ENCODE measurements at regions not wholly inside any gene's neighbourhood (a gene's known extent, or its start where the extent isn't known, plus 50 kb on each side); places are given as distances from the start of the nearest gene placed in this dataset.

GRCh38 chrX:43500246-43500645 is 155.9 kb upstream of the MAOA start:
- TF ChIP-seq POLR2A (IDR thresholded peaks at IDR 0.05; ENCODE audit: low read depth, low read length) (no peak), POLR2AphosphoS5 (IDR thresholded peaks at IDR 0.05; ENCODE audit: low read depth, low read length) (no peak), PAX5 (IDR thresholded peaks at IDR 0.05; ENCODE audit: insufficient read depth, low read length, severe bottlenecking) (no peak), POU2F2 (IDR thresholded peaks at IDR 0.05; ENCODE audit: low read depth, low read length) (no peak), TAF1 (IDR thresholded peaks at IDR 0.05; ENCODE audit: low read depth, low read length) (no peak), SPI1 (IDR thresholded peaks at IDR 0.05; ENCODE audit: low read depth, low read length) (no peak)
- no peak for FAIRE-seq
- DNase-seq (ENCODE audit: insufficient read length, low spot score) = no peak

- DNase-seq (ENCODE audit: insufficient read length, low spot score) = no peak
- TF ChIP-seq POLR2A (IDR thresholded peaks at IDR 0.05; ENCODE audit: low read depth, low read length) (no peak), POU2F2 (IDR thresholded peaks at IDR 0.05; ENCODE audit: low read depth, low read length) (no peak), SPI1 (IDR thresholded peaks at IDR 0.05; ENCODE audit: low read depth, low read length) (no peak)
- FAIRE-seq = no peak
These were observed 155.0 kb upstream of the MAOA start for GRCh38 chrX:43500996-43501694.

GRCh38 chrX:43504394-43504793 is 151.7 kb upstream of the MAOA start:
- TF ChIP-seq POLR2A (IDR thresholded peaks at IDR 0.05; ENCODE audit: low read depth, low read length) (no peak), POU2F2 (IDR thresholded peaks at IDR 0.05; ENCODE audit: low read depth, low read length) (no peak), TAF1 (IDR thresholded peaks at IDR 0.05; ENCODE audit: low read depth, low read length) (no peak), POLR2AphosphoS5 (IDR thresholded peaks at IDR 0.05; ENCODE audit: low read depth, low read length) (no peak), SPI1 (IDR thresholded peaks at IDR 0.05; ENCODE audit: low read depth, low read length) (no peak), PAX5 (IDR thresholded peaks at IDR 0.05; ENCODE audit: insufficient read depth, low read length, severe bottlenecking) (no peak)
- DNase-seq (ENCODE audit: insufficient read length, low spot score) (no peak), FAIRE-seq (no peak)

GRCh38 chrX:43505769-43506168 is 150.3 kb upstream of the MAOA start:
- FAIRE-seq = no peak
- TF ChIP-seq POU2F2 (IDR thresholded peaks at IDR 0.05; ENCODE audit: low read depth, low read length) (no peak), POLR2AphosphoS5 (IDR thresholded peaks at IDR 0.05; ENCODE audit: low read depth, low read length) (no peak), SPI1 (IDR thresholded peaks at IDR 0.05; ENCODE audit: low read depth, low read length) (no peak), POLR2A (IDR thresholded peaks at IDR 0.05; ENCODE audit: low read depth, low read length) (no peak), PAX5 (IDR thresholded peaks at IDR 0.05; ENCODE audit: insufficient read depth, low read length, severe bottlenecking) (no peak)
- no peak for DNase-seq (ENCODE audit: insufficient read length, low spot score)

- DNase-seq (ENCODE audit: insufficient read length, low spot score) (no peak), FAIRE-seq (no peak)
- TF ChIP-seq POU2F2 (IDR thresholded peaks at IDR 0.05; ENCODE audit: low read depth, low read length) = no peak
These were observed 147.4 kb upstream of the MAOA start for GRCh38 chrX:43508694-43509093.

GRCh38 chrX:43510209-43510608 is 145.9 kb upstream of the MAOA start:
- FAIRE-seq = no peak
- TF ChIP-seq SPI1 (IDR thresholded peaks at IDR 0.05; ENCODE audit: low read depth, low read length) (no peak), POU2F2 (IDR thresholded peaks at IDR 0.05; ENCODE audit: low read depth, low read length) (no peak), POLR2A (IDR thresholded peaks at IDR 0.05; ENCODE audit: low read depth, low read length) (no peak), TAF1 (IDR thresholded peaks at IDR 0.05; ENCODE audit: low read depth, low read length) (no peak), PAX5 (IDR thresholded peaks at IDR 0.05; ENCODE audit: insufficient read depth, low read length, severe bottlenecking) (no peak), POLR2AphosphoS5 (IDR thresholded peaks at IDR 0.05; ENCODE audit: low read depth, low read length) (no peak)
- no peak for DNase-seq (ENCODE audit: insufficient read length, low spot score)

- no peak for TF ChIP-seq POU2F2 (IDR thresholded peaks at IDR 0.05; ENCODE audit: low read depth, low read length)
- TF ChIP-seq POLR2A (IDR thresholded peaks at IDR 0.05; ENCODE audit: low read depth, low read length) = no peak
- no peak for TF ChIP-seq SPI1 (IDR thresholded peaks at IDR 0.05; ENCODE audit: low read depth, low read length)
- TF ChIP-seq PAX5 (IDR thresholded peaks at IDR 0.05; ENCODE audit: insufficient read depth, low read length, severe bottlenecking) = no peak
- no peak for TF ChIP-seq POLR2AphosphoS5 (IDR thresholded peaks at IDR 0.05; ENCODE audit: low read depth, low read length)
- TF ChIP-seq TAF1 (IDR thresholded peaks at IDR 0.05; ENCODE audit: low read depth, low read length) = no peak
- no peak for DNase-seq (ENCODE audit: insufficient read length, low spot score)
These were observed 143.0 kb upstream of the MAOA start for GRCh38 chrX:43513085-43513484.

GRCh38 chrX:43514820-43515219 is 141.3 kb upstream of the MAOA start:
- FAIRE-seq = no peak
- DNase-seq (ENCODE audit: insufficient read length, low spot score) = no peak
- TF ChIP-seq PAX5 (IDR thresholded peaks at IDR 0.05; ENCODE audit: insufficient read depth, low read length, severe bottlenecking) (no peak), POLR2AphosphoS5 (IDR thresholded peaks at IDR 0.05; ENCODE audit: low read depth, low read length) (no peak), TAF1 (IDR thresholded peaks at IDR 0.05; ENCODE audit: low read depth, low read length) (no peak), SPI1 (IDR thresholded peaks at IDR 0.05; ENCODE audit: low read depth, low read length) (no peak), POLR2A (IDR thresholded peaks at IDR 0.05; ENCODE audit: low read depth, low read length) (no peak), POU2F2 (IDR thresholded peaks at IDR 0.05; ENCODE audit: low read depth, low read length) (no peak)

More at GRCh38 chrX:43513085-43513484, 143.0 kb upstream of the MAOA start:
- FAIRE-seq = no peak

GRCh38 chrX:43522582-43522981 is 133.5 kb upstream of the MAOA start:
- FAIRE-seq (no peak), DNase-seq (ENCODE audit: insufficient read length, low spot score) (no peak)
- no peak for TF ChIP-seq POLR2A (IDR thresholded peaks at IDR 0.05; ENCODE audit: low read depth, low read length)
- TF ChIP-seq PAX5 (IDR thresholded peaks at IDR 0.05; ENCODE audit: insufficient read depth, low read length, severe bottlenecking) = no peak
- TF ChIP-seq POLR2AphosphoS5 (IDR thresholded peaks at IDR 0.05; ENCODE audit: low read depth, low read length) = no peak
- TF ChIP-seq SPI1 (IDR thresholded peaks at IDR 0.05; ENCODE audit: low read depth, low read length) = no peak
- TF ChIP-seq TAF1 (IDR thresholded peaks at IDR 0.05; ENCODE audit: low read depth, low read length) = no peak
- no peak for TF ChIP-seq POU2F2 (IDR thresholded peaks at IDR 0.05; ENCODE audit: low read depth, low read length)

- TF ChIP-seq POLR2A (IDR thresholded peaks at IDR 0.05; ENCODE audit: low read depth, low read length) (no peak), SPI1 (IDR thresholded peaks at IDR 0.05; ENCODE audit: low read depth, low read length) (no peak)
- no peak for DNase-seq (ENCODE audit: insufficient read length, low spot score)
- no peak for FAIRE-seq
These were observed 130.0 kb upstream of the MAOA start for GRCh38 chrX:43525901-43526610.
